ENCODE measurements at regions not wholly inside any gene's neighbourhood (a gene's known extent, or its start where the extent isn't known, plus 50 kb on each side); places are given as distances from the start of the nearest gene placed in this dataset.

- H4K20me1 ChIP-seq (ENCODE audit: control insufficient read depth, insufficient read depth, low read depth, low read length) = no peaks in the 10 kb centered on the region
- H3K36me3 ChIP-seq (ENCODE audit: control insufficient read depth, low read length) = no peaks in the 10 kb centered on the region
- no peaks in the 10 kb centered on the region for H3F3A ChIP-seq (ENCODE audit: control insufficient read depth, insufficient read depth)
- no peaks in the 10 kb centered on the region for H3K79me2 ChIP-seq (ENCODE audit: control insufficient read depth, low read length)
- H3K27ac ChIP-seq (ENCODE audit: low read depth, low read length) = no peak overlapping the region
- no peak for TF ChIP-seq CTCF (IDR thresholded peaks at IDR 0.05; ENCODE audit: low read depth, low read length, poor library complexity, severe bottlenecking)
- no peak for TF ChIP-seq EZH2phosphoT487 (IDR thresholded peaks at IDR 0.05; ENCODE audit: borderline replicate concordance, low read length)
- H3K4me3 ChIP-seq (ENCODE audit: low read length) = no peak overlapping the region
- no peaks in the 10 kb centered on the region for H3K4me1 ChIP-seq (ENCODE audit: control insufficient read depth, low read length)
- no peaks in the 10 kb centered on the region for H3K9me3 ChIP-seq (ENCODE audit: control insufficient read depth, insufficient read depth, low read length)
- no peak overlapping the region for H3K4me2 ChIP-seq (ENCODE audit: low read length)
- H3K9me2 ChIP-seq (replicated peaks; ENCODE audit: control insufficient read depth, low read length) = no peaks in the 10 kb centered on the region
- H3K27me3 ChIP-seq (ENCODE audit: control insufficient read depth, low read length) = 0 out of 2 replicates have a peak, but pooled peaks cover under 1% of the 10 kb centered on the region
These were observed 123.9 kb downstream of the RRAGC start for GRCh38 chr1:38735651-38736161.

- no peaks in the 10 kb centered on the region for H3K79me2 ChIP-seq (ENCODE audit: control insufficient read depth, low read length)
- H3K9me2 ChIP-seq (replicated peaks; ENCODE audit: control insufficient read depth, low read length) = no peaks in the 10 kb centered on the region
- no peaks in the 10 kb centered on the region for H3K4me1 ChIP-seq (ENCODE audit: control insufficient read depth, low read length)
- H3K4me3 ChIP-seq (ENCODE audit: low read length) = no peak overlapping the region
- no peaks in the 10 kb centered on the region for H4K20me1 ChIP-seq (ENCODE audit: control insufficient read depth, insufficient read depth, low read depth, low read length)
- no peaks in the 10 kb centered on the region for H3K9me3 ChIP-seq (ENCODE audit: control insufficient read depth, insufficient read depth, low read length)
- no peak overlapping the region for H3K4me2 ChIP-seq (ENCODE audit: low read length)
- H3K27ac ChIP-seq (ENCODE audit: low read depth, low read length) = no peak overlapping the region
- H3K36me3 ChIP-seq (ENCODE audit: control insufficient read depth, low read length) = no peaks in the 10 kb centered on the region
- TF ChIP-seq EZH2phosphoT487 (IDR thresholded peaks at IDR 0.05; ENCODE audit: borderline replicate concordance, low read length) (no peak), CTCF (IDR thresholded peaks at IDR 0.05; ENCODE audit: low read depth, low read length, poor library complexity, severe bottlenecking) (no peak)
- H3K27me3 ChIP-seq (ENCODE audit: control insufficient read depth, low read length) = peaks cover 9% of the 10 kb centered on the region
- H3F3A ChIP-seq (ENCODE audit: control insufficient read depth, insufficient read depth) = no peaks in the 10 kb centered on the region
These were observed 125.8 kb downstream of the RRAGC start for GRCh38 chr1:38733761-38734160.

GRCh38 chr1:38730511-38731397 is 128.8 kb downstream of the RRAGC start:
- no peak for TF ChIP-seq EZH2phosphoT487 (IDR thresholded peaks at IDR 0.05; ENCODE audit: borderline replicate concordance, low read length)
- no peak for TF ChIP-seq CTCF (IDR thresholded peaks at IDR 0.05; ENCODE audit: low read depth, low read length, poor library complexity, severe bottlenecking)

More at GRCh38 chr1:38730511-38731397, 128.8 kb downstream of the RRAGC start:
- Histone ChIP-seq H3K36me3 (ENCODE audit: control insufficient read depth, low read length) (no peaks in the 10 kb centered on the region), H3K4me3 (ENCODE audit: low read length) (no peak overlapping the region), H3K79me2 (ENCODE audit: control insufficient read depth, low read length) (no peaks in the 10 kb centered on the region), H3K9me3 (ENCODE audit: control insufficient read depth, insufficient read depth, low read length) (no peaks in the 10 kb centered on the region), H4K20me1 (ENCODE audit: control insufficient read depth, insufficient read depth, low read depth, low read length) (no peaks in the 10 kb centered on the region), H3F3A (ENCODE audit: control insufficient read depth, insufficient read depth) (no peaks in the 10 kb centered on the region), H3K27ac (ENCODE audit: low read depth, low read length) (no peak overlapping the region), H3K27me3 (ENCODE audit: control insufficient read depth, low read length) (peaks cover 33% of the 10 kb centered on the region), H3K9me2 (replicated peaks; ENCODE audit: control insufficient read depth, low read length) (no peaks in the 10 kb centered on the region), H3K4me1 (ENCODE audit: control insufficient read depth, low read length) (no peaks in the 10 kb centered on the region), H3K4me2 (ENCODE audit: low read length) (no peak overlapping the region)

All from DOHH2 (cell line).